Right atrium auricular region (tissue), 2 donors: ENCODE measurements at regions not wholly inside any gene's neighbourhood (a gene's known extent, or its start where the extent isn't known, plus 50 kb on each side); places are given as distances from the start of the nearest gene placed in this dataset.
A peak's percentile ranks its signal among the peaks of the same experiment; 100 is the strongest.
"Not testable (repeated sequence)": the region's sequence is repeated elsewhere in the genome, so short reads cannot be mapped to it uniquely, and the experiment has no call there.

Source experiments
- DNase-seq: peaks from one replicate; pipeline ENCODE4 v3.0.0-alpha.2; 2019; ENCODE audit warnings: low spot score
- H3K27ac ChIP-seq, 2 donors: fragments of 200-600 bp; sonication (generic); 1 replicate in 1 of 2; 2 replicates in 1 of 2; pipeline ENCODE4 v1.5.1; 2016 to 2019
- H3K27me3 ChIP-seq, 2 donors: fragments of 200-600 bp; sonication (generic); one replicate each; pipeline versions ENCODE4 v1.5.1 to v1.6.0; 2017 to 2019
- H3K36me3 ChIP-seq: fragments of 200-600 bp; sonication (generic); one replicate; pipeline ENCODE4 v1.5.1; 2016
- H3K4me1 ChIP-seq, 2 donors: fragments of 200-600 bp; sonication (generic); one replicate each; pipeline versions ENCODE4 v1.5.1 to v1.6.0; 2017 to 2019
- H3K4me3 ChIP-seq, 2 donors: fragments of 200-600 bp; sonication (generic); 1 replicate in 1 of 2; 2 replicates in 1 of 2; pipeline ENCODE4 v1.5.1; 2017 to 2019; ENCODE audit warnings: mild to moderate bottlenecking in 1 of 2, moderate library complexity in 1 of 2
- H3K9me3 ChIP-seq, 2 donors: fragments of 200-600 bp; sonication (generic); one replicate each; pipeline ENCODE4 v1.5.1; 2019
- TF ChIP-seq, protein P1 (sequence below), 2 donors: fragments of 200-600 bp; sonication (generic); IDR thresholded peaks; one replicate each; pipeline ENCODE4 v1.5.1; 2019; ENCODE audit warnings: antibody characterized with exemption in 2 of 2

DNA sequence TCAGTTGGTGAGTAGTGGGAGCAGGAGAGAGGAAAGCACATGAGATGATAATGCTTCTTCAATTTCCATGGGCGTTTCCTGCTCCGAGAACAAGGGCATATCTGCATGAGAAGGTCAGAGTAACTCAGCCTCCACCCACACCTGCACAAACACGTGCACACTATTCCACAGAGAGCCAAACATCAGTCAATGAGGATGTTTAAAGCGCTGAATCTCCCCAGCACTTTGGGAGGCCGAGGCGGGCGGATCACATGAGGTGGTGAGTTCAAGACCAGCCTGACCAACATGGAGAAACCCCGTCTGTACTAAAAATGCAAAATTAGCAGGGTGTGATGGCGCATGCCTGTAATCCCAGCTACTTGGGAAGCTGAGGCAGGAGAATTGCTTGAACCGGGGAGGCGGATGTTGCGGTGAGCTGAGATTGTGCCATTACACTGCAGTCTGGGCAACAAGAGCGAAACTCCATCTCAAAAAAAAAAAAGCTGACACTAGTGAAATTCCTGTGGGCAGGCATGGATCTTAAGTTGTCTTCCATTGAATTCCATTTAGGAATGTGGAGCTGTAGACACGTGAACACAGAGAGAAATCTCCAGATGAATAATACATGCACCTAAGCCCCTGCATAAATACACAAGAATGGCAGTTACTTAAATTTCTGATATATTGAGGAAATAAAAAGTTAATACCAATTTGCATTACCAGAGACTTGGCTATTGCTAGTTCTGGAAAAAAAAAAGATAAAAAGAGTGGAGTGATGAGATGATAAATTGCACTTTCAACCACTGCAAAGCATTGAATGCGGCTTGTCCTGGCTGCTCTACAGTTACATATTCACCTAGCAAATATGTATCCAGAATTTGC lies 1097.4 kb upstream of the TMEM132C start:
- peak; percentile 50 for DNase-seq
- TF ChIP-seq, protein P1, sequence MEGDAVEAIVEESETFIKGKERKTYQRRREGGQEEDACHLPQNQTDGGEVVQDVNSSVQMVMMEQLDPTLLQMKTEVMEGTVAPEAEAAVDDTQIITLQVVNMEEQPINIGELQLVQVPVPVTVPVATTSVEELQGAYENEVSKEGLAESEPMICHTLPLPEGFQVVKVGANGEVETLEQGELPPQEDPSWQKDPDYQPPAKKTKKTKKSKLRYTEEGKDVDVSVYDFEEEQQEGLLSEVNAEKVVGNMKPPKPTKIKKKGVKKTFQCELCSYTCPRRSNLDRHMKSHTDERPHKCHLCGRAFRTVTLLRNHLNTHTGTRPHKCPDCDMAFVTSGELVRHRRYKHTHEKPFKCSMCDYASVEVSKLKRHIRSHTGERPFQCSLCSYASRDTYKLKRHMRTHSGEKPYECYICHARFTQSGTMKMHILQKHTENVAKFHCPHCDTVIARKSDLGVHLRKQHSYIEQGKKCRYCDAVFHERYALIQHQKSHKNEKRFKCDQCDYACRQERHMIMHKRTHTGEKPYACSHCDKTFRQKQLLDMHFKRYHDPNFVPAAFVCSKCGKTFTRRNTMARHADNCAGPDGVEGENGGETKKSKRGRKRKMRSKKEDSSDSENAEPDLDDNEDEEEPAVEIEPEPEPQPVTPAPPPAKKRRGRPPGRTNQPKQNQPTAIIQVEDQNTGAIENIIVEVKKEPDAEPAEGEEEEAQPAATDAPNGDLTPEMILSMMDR (IDR thresholded peaks at IDR 0.05) = no peak
- Histone ChIP-seq H3K27me3 (no peaks in the 10 kb centered on the region), H3K4me1 (no peaks in the 10 kb centered on the region), H3K27ac (no peak overlapping the region), H3K9me3 (no peaks in the 10 kb centered on the region), H3K36me3 (no peaks in the 10 kb centered on the region), H3K4me3 (no peak overlapping the region)

- H3K27me3 ChIP-seq = no peaks in the 10 kb centered on the region
- H3K9me3 ChIP-seq = no peaks in the 10 kb centered on the region
- H3K4me3 ChIP-seq = no peak overlapping the region
- peak; percentile 42 for DNase-seq
- no peak overlapping the region for H3K27ac ChIP-seq
- H3K36me3 ChIP-seq = no peaks in the 10 kb centered on the region
- no peaks in the 10 kb centered on the region for H3K4me1 ChIP-seq
- TF ChIP-seq, protein P1 (IDR thresholded peaks at IDR 0.05) = no peak
Observed at GRCh38 chr12:127170226-127171180, 1096.5 kb upstream of the TMEM132C start.

DNA sequence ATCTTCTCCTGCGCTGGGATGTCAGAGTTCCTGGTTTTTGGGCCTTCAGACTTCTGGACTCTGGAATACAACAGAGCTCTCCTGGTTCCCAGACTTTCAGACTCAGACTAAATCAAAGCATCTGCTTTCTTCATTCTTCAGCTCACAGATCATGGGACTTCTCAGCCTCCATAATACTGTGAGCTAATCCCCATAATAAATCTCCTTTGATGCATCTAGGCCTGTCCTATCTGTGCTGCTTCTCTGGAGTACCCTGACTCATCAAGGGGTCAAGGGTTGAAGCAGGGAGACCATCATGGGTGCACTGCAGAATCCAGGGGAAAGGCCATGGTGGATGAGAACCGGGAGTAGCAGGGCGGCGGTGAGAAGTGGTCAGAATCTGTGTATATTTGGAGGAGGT lies 1094.1 kb upstream of the TMEM132C start:
- Histone ChIP-seq H3K27ac (no peak overlapping the region), H3K4me3 (no peak overlapping the region), H3K4me1 (no peaks in the 10 kb centered on the region), H3K36me3 (no peaks in the 10 kb centered on the region), H3K27me3 (no peaks in the 10 kb centered on the region), H3K9me3 (peaks cover 0 to 16% of the 10 kb centered on the region in 2 donors)
- TF ChIP-seq, protein P1 (IDR thresholded peaks at IDR 0.05) = no peak
- DNase-seq = peak; percentile 21

GRCh38 chr12:127173971-127174370 lies 1093.0 kb upstream of the TMEM132C start:
- H3K27me3 ChIP-seq, H3K36me3 ChIP-seq, DNase-seq, H3K27ac ChIP-seq, H3K4me1 ChIP-seq, H3K4me3 ChIP-seq: not testable (repeated sequence)
- peaks cover 0 to 16% of the 10 kb centered on the region in 2 donors for H3K9me3 ChIP-seq

GRCh38 chr12:127174881-127175280 lies 1092.1 kb upstream of the TMEM132C start:
- H3K4me3 ChIP-seq = no peak overlapping the region
- TF ChIP-seq, protein P1 (IDR thresholded peaks at IDR 0.05) = no peak
- H3K9me3 ChIP-seq = peaks cover 0 to 16% of the 10 kb centered on the region in 2 donors
- no peaks in the 10 kb centered on the region for H3K27me3 ChIP-seq
- DNase-seq = no peak
- no peaks in the 10 kb centered on the region for H3K36me3 ChIP-seq
- no peak overlapping the region for H3K27ac ChIP-seq
- H3K4me1 ChIP-seq = no peaks in the 10 kb centered on the region

DNA sequence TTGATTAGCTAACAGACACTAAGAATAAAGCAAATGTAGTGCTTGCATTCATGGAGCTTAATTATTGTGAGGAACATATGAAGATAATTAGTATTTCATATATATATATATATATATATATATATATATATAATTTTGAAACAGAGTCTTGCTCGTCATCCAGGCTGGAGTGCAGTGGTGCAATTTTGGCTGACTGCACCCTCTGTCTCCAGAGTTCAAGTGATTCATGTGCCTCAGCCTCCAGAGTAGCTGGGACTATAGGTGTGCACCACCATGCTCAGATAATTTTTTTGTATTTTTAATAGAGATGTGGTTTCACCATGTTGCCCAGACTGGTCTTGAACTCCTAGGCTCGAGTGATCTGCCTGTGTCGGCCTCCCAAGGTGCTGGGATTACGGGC lies 1091.6 kb upstream of the TMEM132C start:
- Histone ChIP-seq H3K27me3 (no peaks in the 10 kb centered on the region), H3K27ac (no peak overlapping the region), H3K4me1 (no peaks in the 10 kb centered on the region), H3K9me3 (peaks cover 0 to 16% of the 10 kb centered on the region in 2 donors), H3K4me3 (no peak overlapping the region), H3K36me3 (no peaks in the 10 kb centered on the region)
- no peak for DNase-seq
- TF ChIP-seq, protein P1 (IDR thresholded peaks at IDR 0.05) = no peak
